Panc1 (cell line): ENCODE measurements at regions not wholly inside any gene's neighbourhood (a gene's known extent, or its start where the extent isn't known, plus 50 kb on each side); places are given as distances from the start of the nearest gene placed in this dataset.

ENCODE experiments used
- ATAC-seq: fragments of 200-7000 bp; cut with Tn5 transposase; 2 replicates; pipeline ENCODE4 v1.9.1; 2020; ENCODE audit warnings: mild to moderate bottlenecking, moderate library complexity
- BruUV-seq: library from RNA; stranded (reverse); fragments of 400-500 nt; replicated peaks from 2 replicates; lab custom pipeline; 2021; lab: Mats Ljungman, UMichigan
- CTCF ChIA-PET: fragments of 300-600 bp; sonication (Branson Sonifier 250); formaldehyde crosslinking; loops from one replicate; lab custom pipeline; 2022; ENCODE audit warnings: antibody characterized with exemption; lab: Charles Lee
- POLR2A ChIA-PET: fragments of 300-600 bp; sonication (Branson Sonifier 250); formaldehyde crosslinking; loops from one replicate; lab custom pipeline; 2022; ENCODE audit warnings: antibody characterized with exemption; lab: Charles Lee
- DNase-seq: peaks from one replicate; pipeline ENCODE4 v3.0.0-alpha.2; 2010; ENCODE audit warnings: low read depth, low spot score
- H3K27ac ChIP-seq: 2 replicates; pipeline ENCODE4 v1.5.1; 2011; ENCODE audit warnings: mild to moderate bottlenecking, low read length, inconsistent platforms
- H3K27me3 ChIP-seq: fragments of 200-500 bp; sonication (Bioruptor generic); 2 replicates; pipeline ENCODE4 v1.6.0; 2014; ENCODE audit warnings: low read length, inconsistent platforms; ENCODE audit not compliant: control insufficient read depth, insufficient read depth
- H3K36me3 ChIP-seq: fragments of 200-500 bp; sonication (Bioruptor generic); 2 replicates; pipeline ENCODE4 v1.5.1; 2014; ENCODE audit warnings: inconsistent platforms, mild to moderate bottlenecking, low read length, moderate library complexity; ENCODE audit not compliant: control insufficient read depth, insufficient read depth
- H3K4me1 ChIP-seq: 2 replicates; pipeline ENCODE4 v1.5.1; 2011; ENCODE audit warnings: inconsistent platforms, mild to moderate bottlenecking, low read length, moderate library complexity; ENCODE audit not compliant: control insufficient read depth, insufficient read depth
- H3K4me3 ChIP-seq, 2 experiments: 2 replicates each; pipeline ENCODE4 v1.5.1; 2011 to 2012; ENCODE audit warnings: low read depth in 2 of 2, low read length in 2 of 2, mild to moderate bottlenecking in 2 of 2, inconsistent platforms in 1 of 2, moderate library complexity in 1 of 2
- H3K9me3 ChIP-seq: fragments of 200-500 bp; sonication (Bioruptor generic); 2 replicates; pipeline ENCODE4 v1.5.1; 2014; ENCODE audit warnings: low read depth, mild to moderate bottlenecking, inconsistent platforms, low read length, moderate library complexity; ENCODE audit not compliant: control insufficient read depth, insufficient read depth
- CTCF ChIP-seq: fragments of 450-650 bp; IDR thresholded peaks from 2 replicates; pipeline ENCODE4 v1.5.1; 2017; ENCODE audit warnings: mild to moderate bottlenecking
- POLR2AphosphoS5 ChIP-seq: IDR thresholded peaks from 2 replicates; pipeline ENCODE4 v1.6.1; 2012; ENCODE audit warnings: mild to moderate bottlenecking, low read depth, low read length, moderate library complexity
- REST ChIP-seq, 2 experiments: IDR thresholded peaks; 2 replicates each; pipeline ENCODE4 v1.6.1; 2011 to 2012; ENCODE audit warnings: low read depth in 2 of 2, control low read depth in 1 of 2, low read length in 1 of 2, mild to moderate bottlenecking in 1 of 2, moderate library complexity in 1 of 2; ENCODE audit not compliant: insufficient read depth in 1 of 2
- SIN3A ChIP-seq: IDR thresholded peaks from 2 replicates; pipeline ENCODE4 v1.6.1; 2012; ENCODE audit warnings: low read depth, mild to moderate bottlenecking, low read length, moderate library complexity, borderline replicate concordance; ENCODE audit not compliant: insufficient read depth
- TCF7L2 ChIP-seq: IDR thresholded peaks from 2 replicates; pipeline ENCODE4 v1.6.1; 2011; ENCODE audit warnings: mild to moderate bottlenecking, low read depth, low read length, inconsistent platforms
- in situ Hi-C: cut with HindIII; loops from 2 replicates; pipeline ENCODE4 v1.10.0; 2016; ENCODE audit warnings: low sequenced_read_pairs, low pct_unique_long_range_greater_than_20kb
- intact Hi-C: fragments of 100-400 bp; cut with micrococcal nuclease; formaldehyde crosslinking; loops from one replicate; pipeline ENCODE4 v1.10.0; 2022; ENCODE audit not compliant: unreplicated experiment

GRCh38 chr3:5811016-5811415 is 623.5 kb downstream of the EDEM1 start:
- Histone ChIP-seq H3K4me3 (no peak overlapping the region), H3K36me3 (no peaks in the 10 kb centered on the region), H3K4me1 (no peaks in the 10 kb centered on the region), H3K27ac (no peak overlapping the region), H3K27me3 (no peaks in the 10 kb centered on the region), H3K9me3 (no peaks in the 10 kb centered on the region)
- ChIA-PET POLR2A (no interaction called here), CTCF (interaction anchor here (0.5 kb wide), 1 partner anchor 384 kb away, joined by 4 read pairs; no protein-coding TSS in a partner anchor)
- intact Hi-C loops (no loop called here), in situ Hi-C loops (no loop called here)
- DNase-seq (no peak), ATAC-seq (no peak)
- no TSS peak for BruUV-seq
- TF ChIP-seq POLR2AphosphoS5 (no peak), CTCF (no peak), TCF7L2 (no peak)

GRCh38 chr3:5813521-5813920 is 626.0 kb downstream of the EDEM1 start:
- BruUV-seq = no TSS peak
- Histone ChIP-seq H3K9me3 (no peaks in the 10 kb centered on the region), H3K27me3 (no peaks in the 10 kb centered on the region), H3K4me1 (no peaks in the 10 kb centered on the region), H3K4me3 (no peak overlapping the region), H3K36me3 (no peaks in the 10 kb centered on the region), H3K27ac (no peak overlapping the region)
- ChIA-PET CTCF (no interaction called here), POLR2A (no interaction called here)
- no peak for ATAC-seq
- TF ChIP-seq POLR2AphosphoS5 = no peak
- no peak for TF ChIP-seq CTCF
- no peak for TF ChIP-seq REST (IDR thresholded peaks at IDR 0.05; ENCODE audit: insufficient read depth in 1 of 2, low read depth in 2 of 2, low read length in 1 of 2)
- no peak for TF ChIP-seq TCF7L2
- TF ChIP-seq SIN3A = no peak
- in situ Hi-C loops (no loop called here), intact Hi-C loops (no loop called here)
- no peak for DNase-seq
